HEK293 (cell line): ENCODE measurements at regions not wholly inside any gene's neighbourhood (a gene's known extent, or its start where the extent isn't known, plus 50 kb on each side); places are given as distances from the start of the nearest gene placed in this dataset.

Source experiments
- CTCF ChIA-PET: fragments of 350-600 bp; formaldehyde crosslinking; extraction: SDS; loops from one replicate; lab custom pipeline; 2021; ENCODE audit warnings: antibody characterized with exemption; lab: Yijun Ruan, JAX
- POLR2A ChIA-PET: fragments of 300-600 bp; formaldehyde crosslinking; extraction: SDS; loops from one replicate; lab custom pipeline; 2020; ENCODE audit warnings: antibody characterized with exemption, inconsistent platforms; lab: Yijun Ruan, JAX
- H3K27ac ChIP-seq: fragments of 200-500 bp; sonication (Bioruptor generic); 2 replicates; pipeline ENCODE4 v1.5.1; 2014; ENCODE audit warnings: low read depth, low read length, control low read depth, inconsistent platforms; ENCODE audit errors: extremely low read depth
- H3K36me3 ChIP-seq, 2 experiments: fragments of 200-500 bp in 1 of 2; sonication (Bioruptor generic) in 1 of 2; 1 replicate in 1 of 2; 2 replicates in 1 of 2; pipeline ENCODE4 v1.5.1; 2014 to 2017; ENCODE audit warnings: inconsistent platforms in 2 of 2, low read length in 2 of 2; ENCODE audit not compliant: control insufficient read depth in 2 of 2, insufficient read depth in 1 of 2
- H3K4me1 ChIP-seq: fragments of 200-500 bp; sonication (Bioruptor generic); 2 replicates; pipeline ENCODE4 v1.5.1; 2014; ENCODE audit warnings: mild to moderate bottlenecking, low read length, inconsistent platforms; ENCODE audit not compliant: control insufficient read depth, insufficient read depth
- H3K4me3 ChIP-seq: 2 replicates; pipeline ENCODE4 v1.5.1; 2011; ENCODE audit warnings: low read depth, mild to moderate bottlenecking, control low read depth, low read length, moderate library complexity
- H3K9me3 ChIP-seq: fragments of 200-500 bp; sonication (Bioruptor generic); 2 replicates; pipeline ENCODE4 v1.5.1; 2014; ENCODE audit warnings: low read depth, low read length, inconsistent platforms; ENCODE audit not compliant: control insufficient read depth, insufficient read depth
- ATF2 ChIP-seq: fragments of 450-650 bp; formaldehyde crosslinking; IDR thresholded peaks from 2 replicates; pipeline ENCODE4 v1.5.1; 2016; ENCODE audit warnings: missing biosample characterization, missing genetic modification characterization, low read depth
- FEZF1 ChIP-seq: fragments of 450-650 bp; formaldehyde crosslinking; IDR thresholded peaks from 2 replicates; pipeline ENCODE4 v1.5.1; 2016; ENCODE audit warnings: missing biosample characterization, missing genetic modification characterization
- HOXA7 ChIP-seq: sonication (generic); formaldehyde crosslinking; IDR thresholded peaks from 2 replicates; pipeline ENCODE4 v1.8.1; 2022; ENCODE audit warnings: missing genetic modification reagents, borderline replicate concordance
- SCRT1 ChIP-seq: fragments of 450-650 bp; formaldehyde crosslinking; IDR thresholded peaks from 2 replicates; pipeline ENCODE4 v1.5.1; 2016; ENCODE audit warnings: missing biosample characterization, missing genetic modification characterization, borderline replicate concordance
- ZBTB48 ChIP-seq: fragments of 450-650 bp; formaldehyde crosslinking; IDR thresholded peaks from 2 replicates; pipeline ENCODE4 v1.5.1; 2016; ENCODE audit warnings: missing biosample characterization, missing genetic modification characterization
- ZNF174 ChIP-seq: fragments of 450-650 bp; formaldehyde crosslinking; IDR thresholded peaks from 2 replicates; pipeline ENCODE4 v1.5.0; 2017; ENCODE audit warnings: missing biosample characterization, mild to moderate bottlenecking, missing genetic modification characterization
- ZNF223 ChIP-seq: fragments of 450-650 bp; formaldehyde crosslinking; IDR thresholded peaks from 2 replicates; pipeline ENCODE4 v1.5.1; 2016; ENCODE audit warnings: missing biosample characterization, missing genetic modification characterization
- ZNF324 ChIP-seq: fragments of 450-650 bp; formaldehyde crosslinking; IDR thresholded peaks from 2 replicates; pipeline ENCODE4 v1.5.1; 2016; ENCODE audit warnings: missing biosample characterization, missing genetic modification characterization
- ZNF391 ChIP-seq: fragments of 450-650 bp; formaldehyde crosslinking; IDR thresholded peaks from 2 replicates; pipeline ENCODE4 v1.5.1; 2016; ENCODE audit warnings: low read depth, missing biosample characterization, missing genetic modification characterization, borderline replicate concordance
- ZNF510 ChIP-seq: fragments of 450-650 bp; formaldehyde crosslinking; IDR thresholded peaks from 2 replicates; pipeline ENCODE4 v1.5.1; 2018; ENCODE audit warnings: mild to moderate bottlenecking, missing genetic modification characterization, missing biosample characterization; ENCODE audit not compliant: insufficient replicate concordance
- ZNF548 ChIP-seq: fragments of 450-650 bp; formaldehyde crosslinking; IDR thresholded peaks from 2 replicates; pipeline ENCODE4 v1.5.1; 2016; ENCODE audit warnings: missing biosample characterization, missing genetic modification characterization
- ZNF707 ChIP-seq: fragments of 450-650 bp; formaldehyde crosslinking; IDR thresholded peaks from 2 replicates; pipeline ENCODE4 v1.5.1; 2016; ENCODE audit warnings: missing biosample characterization, missing genetic modification characterization
- ZNF747 ChIP-seq: fragments of 450-650 bp; formaldehyde crosslinking; IDR thresholded peaks from 2 replicates; pipeline ENCODE4 v1.5.1; 2016; ENCODE audit warnings: missing biosample characterization, missing genetic modification characterization
- ZNF785 ChIP-seq: fragments of 450-650 bp; formaldehyde crosslinking; IDR thresholded peaks from 2 replicates; pipeline ENCODE4 v1.5.1; 2016; ENCODE audit warnings: missing biosample characterization, missing genetic modification characterization
- ZSCAN23 ChIP-seq: fragments of 450-650 bp; formaldehyde crosslinking; IDR thresholded peaks from 2 replicates; pipeline ENCODE4 v1.5.1; 2016; ENCODE audit warnings: missing biosample characterization, missing genetic modification characterization
- ZXDB ChIP-seq: fragments of 450-650 bp; formaldehyde crosslinking; IDR thresholded peaks from 2 replicates; pipeline ENCODE4 v1.5.1; 2016; ENCODE audit warnings: missing biosample characterization, missing genetic modification characterization
- TF ChIP-seq, protein P1 (sequence below): fragments of 450-650 bp; formaldehyde crosslinking; IDR thresholded peaks from 2 replicates; pipeline ENCODE4 v1.5.1; 2016; ENCODE audit warnings: missing biosample characterization, missing genetic modification characterization
- TF ChIP-seq, protein P2 (sequence below): fragments of 450-650 bp; formaldehyde crosslinking; IDR thresholded peaks from 2 replicates; pipeline ENCODE4 v1.5.1; 2016; ENCODE audit warnings: missing biosample characterization, missing genetic modification characterization

- ChIA-PET POLR2A (no interaction called here), CTCF (interaction anchor here (0.6 to 1.1 kb wide), 2 partner anchors 31 to 326 kb away, joined by 3 read pairs; no protein-coding TSS in a partner anchor)
- Histone ChIP-seq H3K4me3 (no peak overlapping the region), H3K36me3 (no peaks in the 10 kb centered on the region), H3K27ac (no peak overlapping the region), H3K4me1 (no peaks in the 10 kb centered on the region), H3K9me3 (no peaks in the 10 kb centered on the region)
- TF ChIP-seq ZNF548 (tag by site-specific recombination) (no peak), ATF2 (no peak), ZNF785 (tag by site-specific recombination) (no peak), HOXA7 (CRISPR knock-in tag) (no peak), ZNF324 (tag by site-specific recombination) (no peak), ZNF747 (tag by site-specific recombination) (no peak), ZNF510 (tag by site-specific recombination) (no peak), ZBTB48 (no peak)
Observed at GRCh38 chr9:73595036-73595545, 443.4 kb downstream of the ANXA1 start.

DNA sequence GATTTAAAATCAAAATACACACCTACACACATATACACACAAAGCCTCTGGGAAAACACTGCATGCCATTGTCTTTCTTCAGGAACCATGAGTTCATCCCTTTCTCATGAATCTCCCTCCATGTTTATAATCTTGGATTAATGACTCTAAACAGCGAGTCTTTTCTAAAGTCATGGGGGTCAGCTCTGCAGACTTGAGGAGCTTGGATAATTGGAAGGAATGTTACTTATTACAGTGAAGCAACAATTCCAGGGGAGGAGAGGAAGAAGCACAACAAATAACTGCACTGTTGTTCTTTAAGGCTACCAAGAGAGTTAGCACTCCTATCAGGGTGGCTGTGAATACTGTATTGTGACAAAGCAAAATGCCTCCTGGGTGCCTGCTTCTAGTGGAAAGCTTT, 444.7 kb downstream of the ANXA1 start:
- no peaks in the 10 kb centered on the region for H3K9me3 ChIP-seq
- POLR2A ChIA-PET: no interaction called here
- no peaks in the 10 kb centered on the region for H3K36me3 ChIP-seq
- no peak overlapping the region for H3K27ac ChIP-seq
- no peak for TF ChIP-seq ZNF707 (tag by site-specific recombination)
- no peak for TF ChIP-seq ZNF174 (tag by site-specific recombination)
- no peak for TF ChIP-seq ZXDB
- TF ChIP-seq ZNF391 (tag by site-specific recombination): no peak
- TF ChIP-seq, protein P1, sequence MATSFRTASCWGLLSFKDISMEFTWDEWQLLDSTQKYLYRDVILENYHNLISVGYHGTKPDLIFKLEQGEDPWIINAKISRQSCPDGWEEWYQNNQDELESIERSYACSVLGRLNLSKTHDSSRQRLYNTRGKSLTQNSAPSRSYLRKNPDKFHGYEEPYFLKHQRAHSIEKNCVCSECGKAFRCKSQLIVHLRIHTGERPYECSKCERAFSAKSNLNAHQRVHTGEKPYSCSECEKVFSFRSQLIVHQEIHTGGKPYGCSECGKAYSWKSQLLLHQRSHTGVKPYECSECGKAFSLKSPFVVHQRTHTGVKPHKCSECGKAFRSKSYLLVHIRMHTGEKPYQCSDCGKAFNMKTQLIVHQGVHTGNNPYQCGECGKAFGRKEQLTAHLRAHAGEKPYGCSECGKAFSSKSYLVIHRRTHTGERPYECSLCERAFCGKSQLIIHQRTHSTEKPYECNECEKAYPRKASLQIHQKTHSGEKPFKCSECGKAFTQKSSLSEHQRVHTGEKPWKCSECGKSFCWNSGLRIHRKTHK (tag by site-specific recombination): no peak
- no peak for TF ChIP-seq ZNF223 (tag by site-specific recombination)
- TF ChIP-seq, protein P2, sequence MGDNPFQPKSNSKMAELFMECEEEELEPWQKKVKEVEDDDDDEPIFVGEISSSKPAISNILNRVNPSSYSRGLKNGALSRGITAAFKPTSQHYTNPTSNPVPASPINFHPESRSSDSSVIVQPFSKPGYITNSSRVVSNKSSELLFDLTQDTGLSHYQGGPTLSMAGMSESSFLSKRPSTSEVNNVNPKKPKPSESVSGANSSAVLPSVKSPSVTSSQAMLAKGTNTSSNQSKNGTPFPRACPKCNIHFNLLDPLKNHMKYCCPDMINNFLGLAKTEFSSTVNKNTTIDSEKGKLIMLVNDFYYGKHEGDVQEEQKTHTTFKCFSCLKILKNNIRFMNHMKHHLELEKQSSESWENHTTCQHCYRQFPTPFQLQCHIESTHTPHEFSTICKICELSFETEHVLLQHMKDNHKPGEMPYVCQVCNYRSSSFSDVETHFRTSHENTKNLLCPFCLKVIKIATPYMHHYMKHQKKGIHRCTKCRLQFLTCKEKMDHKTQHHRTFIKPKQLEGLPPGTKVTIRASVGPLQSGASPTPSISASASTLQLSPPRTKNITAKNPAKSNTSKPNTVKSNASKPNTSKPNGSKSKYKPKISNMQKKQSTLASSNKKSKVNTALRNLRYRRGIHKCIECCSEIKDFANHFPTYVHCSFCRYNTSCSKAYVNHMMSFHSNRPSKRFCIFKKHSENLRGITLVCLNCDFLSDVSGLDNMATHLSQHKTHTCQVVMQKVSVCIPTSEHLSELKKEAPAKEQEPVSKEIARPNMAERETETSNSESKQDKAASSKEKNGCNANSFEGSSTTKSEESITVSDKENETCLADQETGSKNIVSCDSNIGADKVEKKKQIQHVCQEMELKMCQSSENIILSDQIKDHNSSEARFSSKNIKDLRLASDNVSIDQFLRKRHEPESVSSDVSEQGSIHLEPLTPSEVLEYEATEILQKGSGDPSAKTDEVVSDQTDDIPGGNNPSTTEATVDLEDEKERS (tag by site-specific recombination): no peak
- TF ChIP-seq ZSCAN23 (tag by site-specific recombination): no peak
- no peak for TF ChIP-seq FEZF1 (tag by site-specific recombination)
- TF ChIP-seq SCRT1 (tag by site-specific recombination): no peak
- H3K4me3 ChIP-seq: no peak overlapping the region
- CTCF ChIA-PET: no interaction called here
- no peaks in the 10 kb centered on the region for H3K4me1 ChIP-seq
